ENCODE measurements at regions not wholly inside any gene's neighbourhood (a gene's known extent, or its start where the extent isn't known, plus 50 kb on each side); places are given as distances from the start of the nearest gene placed in this dataset.

- Histone ChIP-seq H3K27ac (ENCODE audit: low read depth, low read length) (no peak overlapping the region), H3K9me3 (ENCODE audit: control insufficient read depth, insufficient read depth, low read length) (0 out of 2 replicates have a peak, but pooled peaks cover 3% of the 10 kb centered on the region), H3K27me3 (ENCODE audit: control insufficient read depth, insufficient read depth, low read length) (no peaks in the 10 kb centered on the region), H3K4me3 (ENCODE audit: low read depth, low read length) (no peak overlapping the region)
- TF ChIP-seq, protein P1, sequence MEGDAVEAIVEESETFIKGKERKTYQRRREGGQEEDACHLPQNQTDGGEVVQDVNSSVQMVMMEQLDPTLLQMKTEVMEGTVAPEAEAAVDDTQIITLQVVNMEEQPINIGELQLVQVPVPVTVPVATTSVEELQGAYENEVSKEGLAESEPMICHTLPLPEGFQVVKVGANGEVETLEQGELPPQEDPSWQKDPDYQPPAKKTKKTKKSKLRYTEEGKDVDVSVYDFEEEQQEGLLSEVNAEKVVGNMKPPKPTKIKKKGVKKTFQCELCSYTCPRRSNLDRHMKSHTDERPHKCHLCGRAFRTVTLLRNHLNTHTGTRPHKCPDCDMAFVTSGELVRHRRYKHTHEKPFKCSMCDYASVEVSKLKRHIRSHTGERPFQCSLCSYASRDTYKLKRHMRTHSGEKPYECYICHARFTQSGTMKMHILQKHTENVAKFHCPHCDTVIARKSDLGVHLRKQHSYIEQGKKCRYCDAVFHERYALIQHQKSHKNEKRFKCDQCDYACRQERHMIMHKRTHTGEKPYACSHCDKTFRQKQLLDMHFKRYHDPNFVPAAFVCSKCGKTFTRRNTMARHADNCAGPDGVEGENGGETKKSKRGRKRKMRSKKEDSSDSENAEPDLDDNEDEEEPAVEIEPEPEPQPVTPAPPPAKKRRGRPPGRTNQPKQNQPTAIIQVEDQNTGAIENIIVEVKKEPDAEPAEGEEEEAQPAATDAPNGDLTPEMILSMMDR (IDR thresholded peaks at IDR 0.05; ENCODE audit: low read depth, low read length) = no peak
- CTCF ChIA-PET = interaction anchor here (1.3 kb wide), 1 partner anchor 113 kb away, joined by 3 read pairs; no protein-coding TSS in a partner anchor
- DNase-seq (ENCODE audit: low read depth, low spot score) = no peak
- POLR2A ChIA-PET = no interaction called here
Measured at GRCh38 chr2:201973305-201973928, 60.2 kb upstream of the FZD7 start.

DNA sequence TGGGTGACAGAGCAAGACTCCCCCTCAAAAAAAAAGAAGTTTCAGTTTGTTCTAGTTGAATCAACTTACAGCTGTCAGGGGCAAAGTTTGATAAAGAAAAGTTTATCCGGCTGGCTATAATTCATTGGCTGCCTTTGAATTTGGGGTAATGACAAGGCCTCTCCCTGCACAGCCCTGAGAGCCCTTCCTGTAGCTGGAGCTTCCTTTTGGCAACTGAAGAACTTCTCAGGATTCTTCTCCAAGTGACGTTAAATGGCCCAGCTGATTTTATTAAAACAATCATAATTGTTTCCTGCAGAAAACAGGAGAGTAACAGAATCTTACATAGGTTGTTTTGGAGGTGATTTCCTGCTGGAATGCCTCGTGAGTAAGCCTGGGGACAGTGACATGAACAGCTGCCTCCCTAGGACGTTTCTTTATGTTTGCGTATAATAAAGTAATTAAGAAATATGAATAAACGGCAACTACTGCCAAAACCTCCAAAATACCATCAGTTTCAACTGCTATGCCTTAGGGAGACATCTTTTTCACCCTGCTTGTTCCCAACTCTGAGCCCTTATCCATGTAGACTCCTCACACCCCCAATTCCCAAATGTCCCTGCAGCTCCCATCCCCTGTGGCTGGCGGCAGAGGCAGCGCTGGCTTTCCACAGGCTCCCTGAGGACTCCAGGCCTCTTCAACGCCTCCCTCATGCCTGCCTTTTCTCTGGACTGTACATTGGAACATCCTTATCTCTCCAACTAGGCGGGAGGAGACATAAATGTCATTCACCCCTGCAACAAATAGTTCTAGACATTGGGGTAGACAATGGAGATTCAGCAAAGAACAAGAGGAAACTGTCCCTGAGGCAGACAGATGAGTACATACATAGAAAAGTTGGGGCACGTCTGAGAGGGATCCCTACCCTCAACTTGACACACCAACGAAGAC, 59.2 kb upstream of the FZD7 start:
- H3K4me3 ChIP-seq (ENCODE audit: low read depth, low read length) = no peak overlapping the region
- TF ChIP-seq, protein P1 (IDR thresholded peaks at IDR 0.05; ENCODE audit: low read depth, low read length) = no peak
- 0 out of 2 replicates have a peak, but pooled peaks cover 3% of the 10 kb centered on the region for H3K9me3 ChIP-seq (ENCODE audit: control insufficient read depth, insufficient read depth, low read length)
- H3K27ac ChIP-seq (ENCODE audit: low read depth, low read length) = no peak overlapping the region
- CTCF ChIA-PET = no interaction called here
- no peaks in the 10 kb centered on the region for H3K27me3 ChIP-seq (ENCODE audit: control insufficient read depth, insufficient read depth, low read length)
- POLR2A ChIA-PET = no interaction called here
- DNase-seq (ENCODE audit: low read depth, low spot score) = no peak

GRCh38 chr2:201975434-201975833, 58.2 kb upstream of the FZD7 start:
- Histone ChIP-seq H3K9me3 (ENCODE audit: control insufficient read depth, insufficient read depth, low read length) (0 out of 2 replicates have a peak, but pooled peaks cover 3% of the 10 kb centered on the region), H3K4me3 (ENCODE audit: low read depth, low read length) (no peak overlapping the region), H3K27ac (ENCODE audit: low read depth, low read length) (no peak overlapping the region), H3K27me3 (ENCODE audit: control insufficient read depth, insufficient read depth, low read length) (no peaks in the 10 kb centered on the region)
- DNase-seq (ENCODE audit: low read depth, low spot score) = no peak
- TF ChIP-seq, protein P1 (IDR thresholded peaks at IDR 0.05; ENCODE audit: low read depth, low read length) = no peak
- CTCF ChIA-PET = no interaction called here
- POLR2A ChIA-PET = no interaction called here

DNA sequence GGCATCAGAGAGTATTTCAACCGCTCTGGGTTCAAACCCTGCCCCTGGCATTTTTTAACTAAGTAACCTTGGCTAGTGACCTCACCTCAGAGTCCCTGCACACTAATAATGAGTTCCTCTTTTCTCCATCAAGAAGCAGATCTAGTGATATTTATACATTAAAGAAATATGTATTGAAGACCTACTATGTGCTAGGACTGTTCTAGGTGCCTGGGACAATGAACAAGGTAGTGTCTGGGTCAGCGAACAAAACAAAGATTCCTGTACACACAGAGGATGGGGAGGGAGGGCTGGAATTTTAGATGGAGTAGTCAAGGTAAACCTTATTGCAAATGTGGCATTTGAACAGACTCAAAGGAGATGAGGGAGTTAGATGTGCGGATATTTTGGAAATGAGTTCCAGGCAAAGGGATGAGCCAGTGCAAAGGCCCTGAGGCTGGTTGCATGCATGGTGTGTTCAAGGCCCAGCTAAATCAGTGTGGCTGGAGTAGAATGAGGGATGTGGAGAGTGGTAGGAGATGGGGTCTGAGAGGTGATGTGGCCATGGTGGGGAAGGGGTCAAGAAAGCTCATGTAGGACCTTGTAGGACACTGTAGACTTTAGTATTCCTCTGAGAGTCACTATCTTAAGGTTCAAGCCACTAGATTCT, 57.6 kb upstream of the FZD7 start:
- Histone ChIP-seq H3K27me3 (ENCODE audit: control insufficient read depth, insufficient read depth, low read length) (no peaks in the 10 kb centered on the region), H3K9me3 (ENCODE audit: control insufficient read depth, insufficient read depth, low read length) (no peaks in the 10 kb centered on the region), H3K27ac (ENCODE audit: low read depth, low read length) (no peak overlapping the region), H3K4me3 (ENCODE audit: low read depth, low read length) (no peak overlapping the region)
- ChIA-PET CTCF (interaction anchor here (0.5 kb wide), 1 partner anchor 17 kb away, joined by 3 read pairs; no protein-coding TSS in a partner anchor), POLR2A (no interaction called here)
- TF ChIP-seq, protein P1 (IDR thresholded peaks at IDR 0.05; ENCODE audit: low read depth, low read length) = no peak
- DNase-seq (ENCODE audit: low read depth, low spot score) = no peak
